HG03354 (cell line): ENCODE measurements at regions not wholly inside any gene's neighbourhood (a gene's known extent, or its start where the extent isn't known, plus 50 kb on each side); places are given as distances from the start of the nearest gene placed in this dataset.

ENCODE experiments used
- ATAC-seq: cut with Tn5 transposase; IDR thresholded peaks from one replicate; pipeline ENCODE4 v1.9.1; 2021; ENCODE audit warnings: mild to moderate bottlenecking; ENCODE audit not compliant: unreplicated experiment, poor library complexity, severe bottlenecking

- ATAC-seq, result no peak
Observed at GRCh38 chr3:104763007-104763406, 603.7 kb upstream of the ALCAM start.

- no peak for ATAC-seq
Observed at GRCh38 chr3:104764496-104764895, 602.2 kb upstream of the ALCAM start.

GRCh38 chr3:104768886-104769285, 597.8 kb upstream of the ALCAM start:
- no peak for ATAC-seq

GRCh38 chr3:104779324-104779723, 587.4 kb upstream of the ALCAM start:
- no peak for ATAC-seq

GRCh38 chr3:104781112-104781511, 585.6 kb upstream of the ALCAM start:
- no peak for ATAC-seq

- no peak for ATAC-seq
Observed at GRCh38 chr3:104785947-104786346, 580.8 kb upstream of the ALCAM start.

GRCh38 chr3:104787306-104787705, 579.4 kb upstream of the ALCAM start:
- ATAC-seq, result no peak

GRCh38 chr3:104788807-104789206, 577.9 kb upstream of the ALCAM start:
- no peak for ATAC-seq

- ATAC-seq, result no peak
Observed at GRCh38 chr3:104791331-104791730, 575.4 kb upstream of the ALCAM start.

GRCh38 chr3:104796556-104796955, 570.2 kb upstream of the ALCAM start:
- no peak for ATAC-seq

- no peak for ATAC-seq
Observed at GRCh38 chr3:104805042-104805441, 561.7 kb upstream of the ALCAM start.

GRCh38 chr3:104805508-104805907, 561.2 kb upstream of the ALCAM start:
- no peak for ATAC-seq

GRCh38 chr3:104810896-104811295, 555.8 kb upstream of the ALCAM start:
- no peak for ATAC-seq

- ATAC-seq, result no peak
Observed at GRCh38 chr3:104816008-104816407, 550.7 kb upstream of the ALCAM start.

GRCh38 chr3:104816716-104817115, 550.0 kb upstream of the ALCAM start:
- ATAC-seq, result no peak

- ATAC-seq, result no peak
Observed at GRCh38 chr3:104819333-104819732, 547.4 kb upstream of the ALCAM start.

- ATAC-seq, result no peak
Observed at GRCh38 chr3:104820959-104821358, 545.8 kb upstream of the ALCAM start.

GRCh38 chr3:104825116-104825515, 541.6 kb upstream of the ALCAM start:
- ATAC-seq, result no peak

GRCh38 chr3:104831071-104831470, 535.6 kb upstream of the ALCAM start:
- ATAC-seq, result no peak

- ATAC-seq, result no peak
Observed at GRCh38 chr3:104832530-104832929, 534.2 kb upstream of the ALCAM start.

GRCh38 chr3:104835376-104835775, 531.3 kb upstream of the ALCAM start:
- no peak for ATAC-seq

GRCh38 chr3:104846270-104846669, 520.4 kb upstream of the ALCAM start:
- ATAC-seq, result no peak

GRCh38 chr3:104849070-104849469, 517.6 kb upstream of the ALCAM start:
- no peak for ATAC-seq
